Transverse colon (tissue), 4 donors: ENCODE measurements at regions not wholly inside any gene's neighbourhood (a gene's known extent, or its start where the extent isn't known, plus 50 kb on each side); places are given as distances from the start of the nearest gene placed in this dataset.

Source experiments
- CTCF ChIP-seq, 5 experiments: fragments of 200-600 bp in 3 of 5; fragments of 450-650 bp in 2 of 5; sonication (generic) in 3 of 5; IDR thresholded peaks; 1 replicate in 2 of 5; 2 replicates in 3 of 5; pipeline ENCODE4 v1.5.1; 2016 to 2017; ENCODE audit warnings: antibody characterized with exemption in 5 of 5, inconsistent platforms in 3 of 5, mild to moderate bottlenecking in 2 of 5, moderate library complexity in 1 of 5
- POLR2A ChIP-seq: fragments of 450-650 bp; IDR thresholded peaks from one replicate; pipeline ENCODE4 v1.6.1; 2016; ENCODE audit warnings: antibody characterized with exemption, mild to moderate bottlenecking, moderate library complexity
- POLR2AphosphoS5 ChIP-seq, 3 donors: sonication (generic); formaldehyde crosslinking; IDR thresholded peaks; one replicate each; pipeline ENCODE4 v1.6.1; 2016; ENCODE audit warnings: antibody characterized with exemption in 3 of 3

DNA sequence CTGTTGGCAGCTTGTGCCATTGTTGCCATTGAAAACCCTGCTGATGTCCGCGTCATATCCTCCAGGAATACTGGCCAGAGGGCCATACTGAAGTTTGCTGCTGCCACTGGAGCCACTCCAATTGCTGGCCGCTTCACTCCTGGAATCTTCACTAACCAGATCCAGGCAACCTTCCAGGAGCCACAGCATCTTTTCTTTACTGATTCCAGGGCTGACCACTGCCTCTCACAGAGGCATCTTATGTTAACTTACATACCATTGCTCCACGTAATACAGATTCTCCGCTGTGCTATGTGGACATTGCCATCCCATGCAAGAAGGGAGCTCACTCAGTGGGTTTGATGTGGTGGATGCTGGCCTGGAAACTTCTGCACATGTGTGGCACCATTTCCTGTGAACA is 221.8 kb upstream of the FAM83B start:
- TF ChIP-seq CTCF (IDR thresholded peaks at IDR 0.05) (no peak), POLR2A (no peak), POLR2AphosphoS5 (IDR thresholded peaks at IDR 0.05) (no peak)
